Mesendoderm (in vitro differentiated cells): ENCODE measurements at regions not wholly inside any gene's neighbourhood (a gene's known extent, or its start where the extent isn't known, plus 50 kb on each side); places are given as distances from the start of the nearest gene placed in this dataset.
"Not testable (repeated sequence)": the region's sequence is repeated elsewhere in the genome, so short reads cannot be mapped to it uniquely, and the experiment has no call there.

Source experiments
- DNase-seq: peaks from one replicate; pipeline ENCODE4 v3.0.0; 2013
- H2AK5ac ChIP-seq: 2 replicates; pipeline ENCODE4 v1.6.1; 2013; ENCODE audit warnings: low read length, inconsistent platforms
- H2BK120ac ChIP-seq: 2 replicates; pipeline ENCODE4 v1.6.1; 2013; ENCODE audit warnings: low read depth, mild to moderate bottlenecking, low read length, moderate library complexity, mixed read lengths
- H2BK15ac ChIP-seq: replicated peaks from 2 replicates; pipeline ENCODE4 v1.6.1; 2013; ENCODE audit warnings: low read depth, mild to moderate bottlenecking, moderate library complexity
- H2BK5ac ChIP-seq: 2 replicates; pipeline ENCODE4 v1.6.1; 2013; ENCODE audit warnings: low read length, inconsistent platforms
- H3K18ac ChIP-seq: 2 replicates; pipeline ENCODE4 v1.6.1; 2013; ENCODE audit warnings: mild to moderate bottlenecking, low read length, mixed read lengths
- H3K23ac ChIP-seq: one replicate; pipeline ENCODE4 v1.6.1; 2013; ENCODE audit warnings: low read length
- H3K27ac ChIP-seq: 2 replicates; pipeline ENCODE4 v1.5.1; 2013; ENCODE audit warnings: low read depth, mild to moderate bottlenecking, inconsistent platforms, low read length, moderate library complexity
- H3K27me3 ChIP-seq: 2 replicates; pipeline ENCODE4 v1.6.1; 2013; ENCODE audit warnings: low read length, control low read depth, mild to moderate bottlenecking, inconsistent platforms; ENCODE audit not compliant: insufficient read depth, poor library complexity
- H3K36me3 ChIP-seq: 2 replicates; pipeline ENCODE4 v1.6.1; 2013; ENCODE audit warnings: low read length, inconsistent platforms; ENCODE audit not compliant: control insufficient read depth, insufficient read depth
- H3K4ac ChIP-seq: one replicate; pipeline ENCODE4 v1.6.1; 2013; ENCODE audit warnings: low read depth, mild to moderate bottlenecking, low read length, moderate library complexity
- H3K4me1 ChIP-seq: 2 replicates; pipeline ENCODE4 v1.6.1; 2013; ENCODE audit warnings: low read depth, low read length, inconsistent platforms; ENCODE audit not compliant: control insufficient read depth
- H3K4me2 ChIP-seq: 2 replicates; pipeline ENCODE4 v1.6.1; 2013; ENCODE audit warnings: low read length
- H3K4me3 ChIP-seq: 2 replicates; pipeline ENCODE4 v1.5.1; 2013; ENCODE audit warnings: mild to moderate bottlenecking, low read length
- H3K56ac ChIP-seq: one replicate; pipeline ENCODE4 v1.6.1; 2013; ENCODE audit warnings: low read length
- H3K79me1 ChIP-seq: 2 replicates; pipeline ENCODE4 v1.6.1; 2013; ENCODE audit warnings: low read length, inconsistent platforms
- H3K79me2 ChIP-seq: 2 replicates; pipeline ENCODE4 v1.6.1; 2013; ENCODE audit warnings: mild to moderate bottlenecking, low read length; ENCODE audit not compliant: control insufficient read depth, insufficient read depth
- H3K9ac ChIP-seq: 2 replicates; pipeline ENCODE4 v1.6.1; 2013; ENCODE audit warnings: low read length, inconsistent platforms
- H4K5ac ChIP-seq: one replicate; pipeline ENCODE4 v1.6.1; 2013; ENCODE audit warnings: low read length
- H4K8ac ChIP-seq: one replicate; pipeline ENCODE4 v1.6.1; 2013; ENCODE audit warnings: low read depth, mild to moderate bottlenecking, control low read depth, low read length, moderate library complexity
- WGBS: extraction: QIAGEN DNeasy Blood & Tissue Kit; methylation state at CpG from one replicate; pipeline ENCODE4 v1.1.7; 2013; ENCODE audit warnings: low lambda C conversion rate, missing lambda C conversion rate; ENCODE audit not compliant: insufficient coverage; ENCODE audit errors: extremely low coverage; 5-methylcytosine and 5-hydroxymethylcytosine counted together

DNA sequence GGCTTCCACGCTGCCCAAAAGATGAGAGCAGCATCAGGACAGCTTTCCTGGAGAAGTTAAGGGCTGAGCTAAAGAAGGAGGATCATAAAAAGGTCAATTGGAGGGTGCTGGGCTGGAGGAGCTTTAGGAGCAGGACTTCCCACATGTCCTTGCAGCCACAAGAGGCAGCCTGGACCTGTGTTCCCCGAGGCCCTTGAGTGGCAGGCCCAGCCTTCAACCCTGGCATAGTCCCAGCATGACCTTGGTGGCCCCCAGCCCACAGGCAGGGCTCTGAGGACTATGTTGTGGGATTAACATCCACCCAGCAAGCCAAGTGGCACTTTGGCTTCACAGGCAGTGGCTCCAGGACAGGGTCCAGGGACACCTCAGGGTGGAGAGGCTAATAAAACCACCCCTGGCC lies 126.8 kb upstream of the MTLN start:
- not testable (repeated sequence) for H4K8ac ChIP-seq, H3K18ac ChIP-seq, H3K9ac ChIP-seq, H3K4me1 ChIP-seq, H2AK5ac ChIP-seq, H3K36me3 ChIP-seq, H3K27me3 ChIP-seq, H2BK15ac ChIP-seq, DNase-seq, H3K27ac ChIP-seq, H3K4me2 ChIP-seq, H3K56ac ChIP-seq, H3K4ac ChIP-seq, H2BK120ac ChIP-seq, H3K23ac ChIP-seq, H4K5ac ChIP-seq, H3K79me1 ChIP-seq, H3K79me2 ChIP-seq, H3K4me3 ChIP-seq, H2BK5ac ChIP-seq
- no CpG with 5 or more reads among the region's 2 CpGs for WGBS

DNA sequence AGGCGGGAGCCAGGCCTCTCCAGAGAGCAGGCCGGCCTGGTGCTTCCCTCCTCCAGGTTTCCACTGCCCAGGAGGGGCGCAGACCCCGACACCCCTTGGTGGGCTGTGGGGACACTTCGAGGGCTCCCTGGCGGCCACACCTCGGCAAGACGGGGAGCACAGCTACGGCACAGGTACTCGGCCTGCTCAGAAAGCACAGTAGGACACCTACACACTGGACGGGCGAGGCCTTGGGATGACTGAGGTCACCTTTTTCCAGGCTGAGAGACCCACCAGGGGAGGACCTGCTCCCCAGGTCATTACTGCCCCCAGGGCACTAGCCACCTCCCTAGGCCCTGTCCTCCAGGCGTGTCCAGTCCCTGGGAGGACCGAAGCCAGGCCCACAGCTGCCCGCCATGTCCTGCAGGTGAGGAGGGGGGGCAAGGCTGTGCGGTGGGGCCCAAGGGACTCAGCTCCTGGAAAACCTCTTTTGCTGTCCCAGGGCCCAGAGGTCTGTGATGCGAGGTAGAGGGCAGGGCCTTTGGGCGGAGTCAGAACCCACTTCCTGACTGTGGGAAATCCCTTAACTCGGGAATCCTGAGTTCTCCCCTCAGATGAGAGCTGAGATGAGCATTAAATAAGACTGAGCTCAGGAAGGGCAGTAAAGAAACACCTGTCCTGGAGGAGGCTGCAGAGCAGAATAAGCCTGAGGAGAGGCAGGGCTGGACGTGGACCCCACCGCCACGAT lies 126.1 kb upstream of the MTLN start:
- not testable (repeated sequence) for H3K4me3 ChIP-seq, H3K27ac ChIP-seq, H3K4me1 ChIP-seq, H3K23ac ChIP-seq, H3K56ac ChIP-seq, H3K4me2 ChIP-seq, H3K79me1 ChIP-seq, H3K4ac ChIP-seq, H2BK120ac ChIP-seq, H2BK5ac ChIP-seq, H4K5ac ChIP-seq, H3K36me3 ChIP-seq, H3K9ac ChIP-seq, H4K8ac ChIP-seq, H2AK5ac ChIP-seq, H3K79me2 ChIP-seq, H3K18ac ChIP-seq, H2BK15ac ChIP-seq, H3K27me3 ChIP-seq
- no CpG with 5 or more reads among the region's 22 CpGs for WGBS
- peak; percentile 0 for DNase-seq

DNA sequence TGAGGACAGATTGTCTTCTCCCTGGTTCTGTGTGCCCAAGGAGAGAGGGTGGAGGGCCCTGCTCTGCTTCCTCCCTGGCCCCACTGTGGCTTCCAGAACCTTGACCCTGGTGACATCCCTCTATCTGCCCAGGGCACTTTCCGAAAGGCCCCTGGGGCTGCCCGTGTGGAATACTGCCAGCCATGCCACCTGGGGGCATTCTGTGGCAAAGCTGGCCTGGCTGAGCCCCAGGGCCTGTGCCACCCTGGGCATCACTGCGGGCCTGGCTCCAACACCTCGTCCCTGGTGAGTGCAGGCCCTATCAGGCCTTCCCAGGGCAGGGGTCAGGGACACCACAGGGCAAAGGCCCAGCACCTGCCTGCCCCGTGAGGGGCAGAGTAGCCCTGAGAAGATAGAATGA lies 123.7 kb upstream of the MTLN start:
- not testable (repeated sequence) for H3K9ac ChIP-seq, H3K18ac ChIP-seq, H3K4me2 ChIP-seq, DNase-seq, H2AK5ac ChIP-seq, H3K27ac ChIP-seq, H2BK120ac ChIP-seq, H3K4me1 ChIP-seq, H4K8ac ChIP-seq, H3K27me3 ChIP-seq, H2BK15ac ChIP-seq, H2BK5ac ChIP-seq, H3K56ac ChIP-seq, H3K79me2 ChIP-seq, H3K23ac ChIP-seq, H3K4me3 ChIP-seq, H3K79me1 ChIP-seq, H4K5ac ChIP-seq, H3K36me3 ChIP-seq, H3K4ac ChIP-seq
- WGBS: no CpG with 5 or more reads among the region's 5 CpGs

DNA sequence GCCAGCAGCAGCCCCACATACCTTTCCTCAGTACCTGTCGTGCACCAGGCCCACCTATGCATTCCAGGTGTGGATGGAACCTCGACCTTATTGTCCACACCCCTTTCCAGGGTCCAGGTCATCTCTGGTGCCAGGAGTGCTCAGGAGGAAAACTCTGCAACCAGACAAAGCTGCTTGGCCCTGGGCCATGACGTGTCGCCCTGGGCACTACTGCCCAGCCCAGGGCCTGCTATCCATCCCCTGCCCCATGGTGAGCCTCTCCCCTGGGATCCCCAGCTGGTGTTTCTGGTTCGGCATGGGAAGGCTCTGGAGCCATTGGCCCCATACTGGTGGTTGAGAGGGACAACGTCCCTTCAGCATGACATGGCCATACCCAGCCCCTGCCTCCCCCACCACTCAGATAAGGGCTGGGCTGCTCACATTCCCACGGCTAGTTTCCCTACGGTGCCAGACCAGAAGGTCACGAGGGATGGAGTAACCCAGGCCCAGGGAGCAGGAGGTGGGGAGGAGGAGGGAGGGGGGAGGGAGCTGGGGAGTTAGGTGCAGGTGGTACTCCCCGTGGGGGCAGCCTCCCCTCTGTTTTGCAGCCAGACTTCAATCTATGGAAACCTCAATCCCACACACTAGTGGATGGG lies 123.2 kb upstream of the MTLN start:
- not testable (repeated sequence) for H3K79me2 ChIP-seq, H2BK5ac ChIP-seq, H3K36me3 ChIP-seq, H3K4me3 ChIP-seq, H3K9ac ChIP-seq, H2BK15ac ChIP-seq, H3K79me1 ChIP-seq, H3K23ac ChIP-seq, DNase-seq, H3K4me1 ChIP-seq, H3K27me3 ChIP-seq, H4K5ac ChIP-seq, H3K4me2 ChIP-seq, H3K4ac ChIP-seq, H4K8ac ChIP-seq, H3K27ac ChIP-seq, H3K18ac ChIP-seq, H2BK120ac ChIP-seq, H3K56ac ChIP-seq, H2AK5ac ChIP-seq
- no CpG with 5 or more reads among the region's 10 CpGs for WGBS

DNA sequence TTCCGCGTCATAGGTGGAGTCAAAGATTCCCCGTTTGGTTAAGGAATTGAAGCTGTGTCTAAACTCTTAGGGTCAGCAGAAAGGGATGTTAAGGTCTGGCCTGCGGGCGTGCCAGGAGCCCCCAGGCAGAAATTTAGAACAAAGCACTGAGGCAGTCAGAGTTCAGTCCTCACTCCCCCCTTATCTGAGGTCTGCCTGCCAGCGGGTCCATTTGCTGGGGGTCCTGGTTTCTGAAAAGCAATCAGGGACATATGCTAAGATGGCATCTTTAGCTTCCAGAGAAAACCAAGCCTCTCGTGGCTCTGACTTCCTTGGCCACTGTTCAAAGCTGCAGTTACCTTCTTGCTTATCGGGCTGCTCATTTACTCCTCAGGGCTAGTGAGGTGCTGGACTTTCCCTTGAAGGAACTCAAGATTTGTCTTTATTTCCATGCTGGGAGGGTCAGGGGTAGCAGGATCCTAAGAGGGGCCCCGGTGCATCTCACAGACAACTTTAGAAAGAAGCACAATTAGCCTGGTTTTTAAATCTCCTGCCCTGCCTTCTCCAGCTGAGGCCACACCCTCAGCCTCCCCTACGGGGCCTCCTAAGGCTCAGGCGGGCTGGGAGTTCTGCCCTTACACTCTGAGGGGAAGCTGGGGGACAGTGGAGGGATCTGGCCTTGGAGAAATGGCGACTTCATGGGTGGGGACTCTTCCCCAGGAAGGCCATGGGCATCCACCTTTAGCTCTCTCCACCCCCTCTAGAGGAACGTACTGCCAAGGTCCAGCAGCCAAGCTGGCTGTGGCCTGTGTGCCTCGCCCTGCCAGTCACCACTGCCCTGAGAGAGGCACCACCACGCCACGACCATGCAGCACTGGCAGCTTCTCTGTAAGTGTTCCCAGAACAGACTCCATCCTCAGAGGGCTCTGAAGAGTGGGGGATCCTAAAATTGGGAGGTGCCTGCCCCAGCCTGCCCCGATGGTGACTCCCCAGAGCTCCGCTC lies 121.1 kb upstream of the MTLN start:
- H3K56ac ChIP-seq, H3K79me1 ChIP-seq, H4K5ac ChIP-seq, DNase-seq, H2BK120ac ChIP-seq, H3K79me2 ChIP-seq, H3K9ac ChIP-seq, H3K23ac ChIP-seq, H3K4me2 ChIP-seq, H3K4me1 ChIP-seq, H3K36me3 ChIP-seq, H4K8ac ChIP-seq, H2AK5ac ChIP-seq, H3K18ac ChIP-seq, H2BK15ac ChIP-seq, H3K27me3 ChIP-seq, H3K27ac ChIP-seq, H3K4ac ChIP-seq, H3K4me3 ChIP-seq, H2BK5ac ChIP-seq: not testable (repeated sequence)
- no CpG with 5 or more reads among the region's 18 CpGs for WGBS
